DLD1 (cell line): ENCODE measurements at regions not wholly inside any gene's neighbourhood (a gene's known extent, or its start where the extent isn't known, plus 50 kb on each side); places are given as distances from the start of the nearest gene placed in this dataset.

Source experiments
- in situ Hi-C: cut with HindIII; loops from 2 replicates; pipeline ENCODE4 v1.10.0; 2017; ENCODE audit warnings: low sequenced_read_pairs

DNA sequence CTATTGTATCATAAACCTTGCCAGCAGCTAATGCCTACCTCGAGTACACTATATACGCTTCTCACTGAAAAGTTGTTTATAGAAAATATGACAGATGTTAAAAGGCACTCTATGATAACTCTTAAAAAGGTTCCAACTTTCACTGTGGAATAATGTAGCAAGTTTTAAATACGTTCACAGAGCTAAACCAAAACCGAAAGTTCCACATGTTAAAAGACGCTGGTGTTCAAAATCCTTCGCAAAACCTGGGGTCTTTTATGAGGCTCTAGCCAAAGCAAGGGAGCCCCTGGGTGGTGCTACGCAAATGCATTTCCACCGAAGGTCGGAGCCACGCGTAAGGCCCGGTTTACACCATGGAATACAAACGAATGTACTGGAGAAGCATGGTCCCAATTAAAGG is 103.7 kb upstream of the TENM3 start:
- in situ Hi-C loops: no loop called here

DNA sequence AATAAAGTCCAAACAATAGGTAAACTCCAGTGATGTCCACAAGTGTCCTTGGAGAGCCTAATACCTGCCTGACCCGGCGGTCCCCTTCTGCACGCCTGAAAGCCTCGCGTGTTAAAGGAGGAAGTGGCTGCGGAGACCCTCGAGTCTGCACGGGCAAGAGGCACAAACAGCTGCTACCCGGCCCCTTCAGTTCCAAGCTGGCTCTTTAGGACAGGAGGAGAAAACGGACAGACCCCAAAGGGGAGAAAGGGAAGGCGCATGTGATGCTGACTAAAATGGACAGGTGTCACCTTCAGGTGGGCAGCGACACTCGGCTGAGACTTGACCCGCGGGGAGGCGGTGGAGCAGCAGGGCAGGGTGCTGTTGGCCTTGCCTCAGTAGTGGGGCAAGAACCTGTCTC is 102.7 kb upstream of the TENM3 start:
- in situ Hi-C loops: no loop called here

DNA sequence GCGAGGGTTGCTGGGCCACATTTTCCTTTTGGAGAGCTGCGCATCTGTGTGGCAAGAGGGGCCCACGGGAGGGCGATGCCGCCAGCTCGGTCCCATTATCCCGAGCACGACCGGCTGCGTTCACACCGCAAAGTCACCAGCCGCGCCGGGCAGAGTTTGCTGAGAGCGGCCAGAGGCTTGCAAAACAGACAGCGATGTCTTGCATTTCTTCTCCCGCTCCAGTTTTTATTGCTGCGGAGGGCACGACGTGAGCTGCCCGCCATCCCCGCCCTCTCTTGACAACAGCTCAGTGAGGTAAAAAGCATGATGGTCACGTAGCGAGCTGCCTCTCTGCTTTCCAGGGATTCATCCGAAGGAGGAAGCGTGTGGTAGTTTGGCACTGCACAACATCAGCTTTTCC is 102.1 kb upstream of the TENM3 start:
- in situ Hi-C loops: no loop called here

DNA sequence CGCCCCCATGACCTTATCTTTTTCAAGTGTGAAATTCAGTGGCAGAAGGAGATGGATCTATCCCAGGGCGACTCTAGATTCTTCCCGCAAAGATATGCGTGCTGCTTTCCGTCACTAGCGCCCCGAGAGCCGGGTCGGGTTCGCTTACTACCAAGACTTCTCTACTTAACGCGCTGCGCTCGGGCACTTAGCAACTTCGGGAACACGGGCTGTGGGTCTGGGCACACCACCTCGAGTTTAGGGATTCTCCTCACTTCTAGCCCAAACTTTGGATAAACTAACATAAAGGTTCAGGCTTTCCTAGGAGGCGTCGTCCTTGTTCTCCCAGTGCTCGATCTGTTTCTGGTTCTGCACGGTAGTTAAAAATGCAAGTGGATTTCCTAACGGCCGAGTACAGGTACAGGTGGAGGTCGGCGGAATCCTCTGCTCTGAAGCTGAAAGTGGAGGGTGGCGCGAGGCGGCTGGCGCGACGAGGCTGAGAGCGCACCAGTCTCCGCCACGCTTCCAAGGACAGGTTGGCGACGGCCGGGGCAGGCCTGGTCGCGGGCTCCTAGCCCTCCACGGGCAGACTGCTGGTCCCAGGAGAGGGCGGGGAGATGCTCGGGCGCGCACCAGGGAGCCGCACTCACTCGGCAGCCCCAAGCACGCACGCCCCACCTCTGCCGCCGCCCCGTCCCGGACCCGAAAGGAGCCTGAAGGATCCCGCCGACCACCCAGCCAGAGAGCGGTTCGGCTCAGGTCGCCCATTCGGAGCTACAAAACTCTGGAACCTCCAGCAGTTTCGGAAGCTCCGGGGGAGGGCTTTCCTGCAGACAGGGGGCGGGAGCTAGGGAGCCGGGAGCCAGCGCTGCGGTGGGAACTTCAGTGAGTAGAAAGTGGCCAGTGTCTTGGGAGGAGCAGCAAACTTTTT is 100.8 kb upstream of the TENM3 start:
- in situ Hi-C loops: no loop called here

DNA sequence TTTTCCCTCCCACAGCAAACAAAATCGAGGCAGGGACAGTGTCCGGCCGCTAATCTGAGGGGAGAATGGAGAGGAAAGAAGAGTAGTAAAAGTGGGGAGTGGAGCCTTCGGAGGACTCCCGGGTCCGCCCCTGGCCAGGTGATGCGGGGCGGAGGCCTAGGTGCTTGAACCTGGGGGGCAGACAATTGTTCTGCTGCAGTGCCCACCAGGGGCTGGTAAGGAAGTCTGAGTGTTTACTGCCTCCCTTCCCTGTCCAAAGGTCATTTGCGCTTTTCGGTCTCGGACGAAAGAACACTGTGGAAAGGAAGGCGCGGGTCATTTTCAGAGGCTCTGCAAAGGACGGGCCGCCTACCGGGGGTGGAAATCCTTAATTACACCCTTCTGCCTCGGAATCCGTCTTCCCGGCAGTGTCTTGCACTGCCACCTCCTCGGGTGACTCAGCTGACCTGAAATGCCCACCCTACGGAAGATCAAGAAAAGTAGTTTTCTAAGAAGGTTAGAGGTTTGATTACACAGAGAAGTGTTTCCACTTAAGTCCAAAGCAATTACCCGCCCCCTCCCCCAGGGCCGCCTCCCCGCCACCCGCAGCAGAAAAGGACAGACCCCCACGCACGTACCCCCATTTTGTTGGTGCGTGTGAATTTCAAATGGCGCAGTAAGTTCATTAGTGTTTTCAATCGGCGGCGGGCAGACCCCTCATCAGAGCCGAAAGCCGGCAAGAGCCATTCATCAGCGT is 99.9 kb upstream of the TENM3 start:
- in situ Hi-C loops: no loop called here

DNA sequence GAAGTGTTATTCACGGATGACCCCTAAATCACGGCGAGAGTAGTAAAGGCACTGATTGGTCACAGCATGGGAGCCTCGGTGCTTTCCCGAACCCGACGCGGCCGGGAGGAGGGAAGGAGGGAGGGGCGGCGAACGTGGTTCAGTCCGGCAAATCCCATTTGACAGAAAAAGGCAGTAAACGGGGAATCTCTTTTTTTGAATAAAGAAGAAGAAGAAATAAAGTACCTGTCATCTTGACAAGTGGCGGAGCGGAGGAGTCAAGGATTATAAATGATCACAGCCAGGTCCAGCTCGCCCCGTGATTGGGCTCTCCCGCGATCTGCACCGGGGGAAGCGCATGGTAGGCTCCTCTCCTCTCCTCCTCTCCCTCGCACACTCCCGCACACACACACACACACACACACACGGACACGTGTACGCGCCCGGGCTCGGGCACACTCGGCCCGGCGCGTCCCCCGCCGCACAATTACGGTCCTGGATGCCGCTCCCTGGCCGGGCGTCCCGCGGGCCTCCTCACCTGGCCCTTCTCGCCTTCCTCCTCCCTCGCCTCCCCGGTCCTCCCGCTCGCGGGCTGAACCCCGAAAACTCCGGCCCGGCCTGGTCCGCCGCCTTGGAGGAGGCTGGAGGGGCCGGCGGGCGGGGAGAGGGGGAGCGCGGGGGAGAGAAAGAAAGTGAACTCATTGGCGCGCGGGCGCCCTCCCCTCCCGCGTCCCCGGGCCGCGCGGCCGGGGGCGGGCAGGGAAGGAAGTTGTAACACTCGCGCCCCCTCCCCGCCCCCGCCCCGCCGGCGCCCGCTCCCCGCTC is 99.2 kb upstream of the TENM3 start:
- in situ Hi-C loops: no loop called here

DNA sequence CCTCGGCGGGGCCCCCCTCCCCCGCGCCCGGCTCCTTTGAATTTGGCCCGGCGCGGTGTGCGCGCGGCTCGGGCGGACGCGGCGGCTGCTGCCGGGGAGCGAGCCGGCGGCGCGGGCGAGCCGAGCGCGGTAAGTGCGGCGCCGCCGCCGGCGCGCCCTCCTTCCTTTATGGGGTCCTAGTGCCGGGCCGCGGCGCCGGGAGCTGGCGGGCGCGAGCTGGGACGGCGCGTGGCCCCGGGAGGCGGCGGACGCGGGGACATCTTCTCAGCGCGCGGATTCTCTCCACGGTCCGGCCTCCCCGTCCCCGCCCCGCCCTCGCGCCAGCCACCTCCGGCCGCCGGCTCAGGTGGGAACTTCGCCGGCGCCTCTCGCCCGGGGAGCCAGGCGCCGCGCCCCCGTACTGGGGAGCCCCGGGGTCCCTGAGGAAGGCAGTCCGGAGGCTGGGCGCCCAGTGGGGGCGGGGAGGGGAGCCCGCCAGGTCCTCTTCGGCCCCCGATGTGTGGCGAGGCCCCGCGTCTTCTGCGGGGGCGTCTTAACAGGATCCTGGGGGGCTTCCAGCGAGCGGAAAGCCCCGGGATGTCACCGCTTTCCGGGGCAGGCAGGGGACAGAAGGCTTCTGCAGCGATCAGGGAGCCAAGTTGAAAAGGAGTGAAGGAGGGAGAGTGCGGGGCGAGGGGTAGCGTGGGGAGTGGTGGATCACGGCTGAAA is 98.4 kb upstream of the TENM3 start:
- in situ Hi-C loops: loop anchor here (5.0 kb wide), 1 partner anchor 103 kb away; no protein-coding TSS in a partner anchor

DNA sequence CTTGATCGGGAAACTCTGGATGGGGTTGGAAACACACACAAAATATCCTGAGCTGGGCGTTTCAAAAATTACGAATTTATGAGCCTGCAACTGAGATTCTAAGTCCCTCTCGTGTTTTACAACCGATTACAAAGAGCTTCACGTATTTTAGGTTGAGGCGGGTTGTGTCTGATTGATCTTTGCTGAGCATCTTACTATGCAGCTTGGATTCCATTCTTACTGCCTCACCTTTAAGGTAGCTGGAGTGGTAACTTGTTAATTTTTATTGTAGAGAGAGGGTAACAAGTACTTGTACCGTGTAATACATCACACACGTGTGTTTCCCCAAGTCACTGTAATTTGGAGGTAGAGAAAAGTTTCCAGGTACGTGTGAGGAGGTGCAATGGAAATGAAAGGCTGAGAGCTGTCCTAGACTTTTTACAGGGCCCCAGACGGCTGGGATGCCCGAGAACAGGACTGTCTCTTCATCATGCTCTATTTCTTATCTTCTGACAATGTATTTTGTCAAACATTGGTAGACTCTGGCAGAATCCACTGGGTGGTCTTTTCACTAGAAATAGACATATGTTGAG is 97.8 kb upstream of the TENM3 start:
- in situ Hi-C loops: loop anchor here (5.0 kb wide), 1 partner anchor 102 kb away; no protein-coding TSS in a partner anchor

DNA sequence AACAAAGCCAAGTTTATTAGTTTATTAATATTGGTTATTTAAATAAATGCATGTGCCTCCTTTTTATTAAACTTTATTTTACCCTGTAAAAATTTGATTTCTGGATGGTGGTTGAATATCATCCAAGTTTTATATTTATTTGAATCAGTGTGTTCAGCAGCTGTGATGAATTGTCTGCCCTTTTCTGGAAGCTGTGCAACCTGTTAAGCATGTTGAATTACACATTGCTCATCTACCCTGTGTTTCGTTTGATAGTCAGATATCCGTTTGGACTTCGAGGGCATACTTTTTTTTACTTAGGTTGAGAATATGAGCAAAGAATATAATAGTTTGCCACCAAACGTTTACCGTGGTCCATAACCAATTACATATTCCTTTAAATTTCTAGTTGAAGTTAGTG is 95.8 kb upstream of the TENM3 start:
- in situ Hi-C loops: loop anchor here (5.0 kb wide), 1 partner anchor 100 kb away; no protein-coding TSS in a partner anchor

DNA sequence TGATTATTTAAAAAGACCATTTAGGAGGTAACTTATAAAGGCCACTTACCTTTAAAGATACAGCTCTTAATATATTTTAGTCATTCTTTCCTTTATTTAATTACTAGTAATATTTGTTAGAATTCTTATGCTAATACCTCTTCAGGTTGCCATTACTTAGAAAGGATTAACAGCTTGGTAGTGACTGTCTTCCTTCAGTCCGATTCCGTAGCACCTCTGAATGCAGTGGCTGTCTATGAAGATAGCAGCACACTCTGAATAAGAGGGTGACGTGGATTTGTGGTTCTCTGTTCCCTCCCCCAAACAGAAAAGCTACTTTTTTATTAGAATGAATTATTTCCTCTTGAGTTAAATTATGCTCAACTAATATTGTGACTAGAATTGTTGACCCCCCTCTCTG is 92.6 kb upstream of the TENM3 start:
- in situ Hi-C loops: no loop called here

DNA sequence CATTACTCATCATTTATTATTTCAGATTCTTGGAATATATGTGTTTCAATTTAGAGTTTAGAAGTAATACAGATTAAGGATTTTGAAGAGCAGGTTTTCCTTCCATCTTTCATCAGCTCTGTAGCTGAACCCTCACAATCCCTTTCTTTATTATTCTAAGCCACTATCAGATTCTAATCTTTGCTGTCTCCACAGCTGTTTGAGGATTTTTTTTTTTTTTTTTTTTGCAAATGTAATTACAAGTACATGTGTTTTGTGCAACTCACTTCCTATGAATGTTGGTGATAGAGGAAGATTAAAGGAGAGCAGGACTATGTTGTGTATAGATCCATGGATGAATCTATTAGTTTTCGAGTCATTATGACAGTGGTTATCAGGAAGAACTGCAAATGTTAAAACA is 87.4 kb upstream of the TENM3 start:
- in situ Hi-C loops: no loop called here

DNA sequence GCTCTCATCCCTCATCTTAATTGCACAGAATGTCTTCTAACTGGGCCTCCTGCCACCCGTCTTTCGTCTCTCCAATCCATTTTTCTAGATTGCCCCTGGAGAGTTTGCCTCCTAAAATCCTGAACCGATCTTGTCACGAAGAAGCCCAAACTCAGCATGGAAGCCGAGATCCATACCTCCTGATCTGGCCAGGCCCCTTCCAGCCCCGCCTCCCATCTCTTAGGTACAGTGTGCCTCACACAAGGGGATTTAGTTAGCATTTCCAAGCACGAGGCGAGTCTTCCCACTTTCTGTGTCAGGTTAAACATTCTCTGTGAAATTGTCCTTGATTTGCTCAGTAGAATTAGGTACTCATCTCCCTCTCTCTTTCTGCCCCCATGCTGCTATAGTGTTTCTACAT is 80.0 kb upstream of the TENM3 start:
- in situ Hi-C loops: no loop called here

DNA sequence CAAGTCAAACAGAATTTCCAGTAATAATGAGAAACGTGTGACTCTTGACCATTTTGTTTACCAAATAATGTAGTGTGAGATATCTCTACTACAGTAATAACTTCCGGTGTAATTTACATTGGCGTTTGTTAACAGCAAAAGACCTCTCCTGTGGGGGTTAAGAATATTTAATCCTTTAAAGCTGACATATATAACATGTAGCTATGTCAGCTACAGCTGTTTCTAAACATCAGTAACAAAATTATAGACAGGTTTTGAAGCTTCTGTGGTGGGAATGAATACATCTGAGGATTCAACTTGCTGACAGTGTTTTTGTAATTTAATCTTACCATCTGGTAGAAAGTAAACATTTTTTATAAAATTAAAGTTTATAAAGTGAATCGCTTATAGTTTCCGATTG is 73.6 kb upstream of the TENM3 start:
- in situ Hi-C loops: no loop called here

DNA sequence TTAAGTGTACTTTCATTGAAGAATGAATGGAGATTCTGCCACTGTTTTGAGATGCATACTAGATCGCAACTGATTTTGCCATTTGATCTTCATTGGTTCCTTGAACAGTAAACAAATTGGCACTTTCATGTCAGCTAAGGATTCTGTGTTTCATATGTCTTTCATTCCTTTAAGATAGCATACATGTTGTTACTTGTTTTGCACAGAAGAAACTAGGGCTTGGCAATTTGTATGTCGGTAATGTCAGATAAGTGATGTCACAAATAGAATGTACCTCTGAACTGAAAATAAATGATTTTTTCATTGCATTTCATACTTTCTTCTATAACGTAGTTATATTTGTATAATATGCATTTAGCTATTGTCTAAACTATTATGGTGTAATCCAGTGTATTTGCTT is 73.2 kb upstream of the TENM3 start:
- in situ Hi-C loops: no loop called here

DNA sequence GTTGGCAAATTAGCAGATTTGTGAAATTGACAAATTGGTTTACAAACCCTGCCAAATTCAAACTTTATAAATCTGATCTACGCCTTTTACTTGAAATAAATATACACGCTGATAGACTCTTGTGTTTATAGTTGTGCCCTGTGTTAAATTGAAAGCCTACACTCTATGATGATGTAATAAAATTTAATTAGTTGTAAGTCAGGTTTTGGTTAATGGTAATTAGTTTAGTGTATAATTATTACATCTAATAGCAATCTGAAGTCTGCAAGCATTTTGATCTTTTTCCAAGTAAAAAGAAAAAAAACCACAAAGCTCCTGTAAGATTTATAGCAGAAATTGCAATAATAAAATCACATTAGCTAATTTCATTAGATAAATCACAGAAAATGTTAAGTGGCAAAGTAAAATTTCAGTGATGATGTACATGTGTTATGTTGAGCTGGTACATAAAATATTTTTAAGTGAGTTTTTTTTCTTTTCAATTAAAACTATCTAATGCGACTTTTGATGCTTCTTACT is 72.7 kb upstream of the TENM3 start:
- in situ Hi-C loops: no loop called here

DNA sequence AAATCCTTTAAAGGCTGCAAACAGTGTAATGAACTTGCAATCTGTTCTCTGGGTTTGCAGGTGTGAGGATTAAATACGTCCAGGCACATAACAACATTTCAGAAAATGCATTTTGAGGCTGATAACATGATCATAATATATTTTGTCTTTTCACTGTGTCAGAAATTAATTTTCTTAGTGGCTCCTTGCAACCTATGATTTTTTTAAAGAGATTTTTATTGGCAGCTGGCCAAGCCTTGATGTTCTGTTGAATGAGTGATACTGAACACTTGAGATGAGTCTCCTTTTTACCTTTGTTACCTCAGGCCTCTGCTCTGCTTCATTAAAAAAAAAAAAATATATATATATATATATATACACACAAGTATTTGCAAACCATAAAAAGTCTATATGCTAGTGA is 68.2 kb upstream of the TENM3 start:
- in situ Hi-C loops: no loop called here

DNA sequence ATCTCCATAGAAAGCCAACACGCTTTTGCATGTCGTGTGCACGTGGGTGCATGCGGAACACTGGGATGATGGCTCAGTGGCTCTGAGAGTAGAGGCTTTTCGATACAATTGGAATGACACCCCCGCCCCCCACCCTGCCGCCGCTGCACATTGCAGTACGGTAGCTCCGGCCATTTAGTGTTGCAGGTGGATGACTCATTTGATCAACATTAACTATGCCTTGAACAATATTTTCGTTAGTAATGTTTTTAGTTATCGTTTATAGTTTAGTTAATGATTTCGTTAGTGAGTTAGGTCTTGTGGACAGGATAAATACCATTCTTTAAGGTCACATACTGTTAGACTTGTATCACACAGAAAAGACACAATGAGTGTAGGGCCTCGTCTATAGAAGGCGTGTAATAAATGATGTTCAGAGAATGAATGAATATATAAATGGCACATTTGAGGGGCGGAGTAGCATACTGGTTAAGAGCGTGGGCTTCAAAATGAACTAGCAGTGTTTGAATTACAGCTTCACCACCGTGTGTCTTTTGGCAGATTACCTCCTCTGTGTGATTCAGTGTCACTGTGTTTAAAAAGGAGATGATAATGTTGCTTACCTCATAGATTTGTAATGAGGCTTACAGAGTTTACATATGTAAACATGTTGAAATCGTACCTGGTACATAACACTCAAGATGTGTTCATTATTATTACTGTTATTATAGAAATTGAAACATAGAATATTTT is 67.2 kb upstream of the TENM3 start:
- in situ Hi-C loops: no loop called here

DNA sequence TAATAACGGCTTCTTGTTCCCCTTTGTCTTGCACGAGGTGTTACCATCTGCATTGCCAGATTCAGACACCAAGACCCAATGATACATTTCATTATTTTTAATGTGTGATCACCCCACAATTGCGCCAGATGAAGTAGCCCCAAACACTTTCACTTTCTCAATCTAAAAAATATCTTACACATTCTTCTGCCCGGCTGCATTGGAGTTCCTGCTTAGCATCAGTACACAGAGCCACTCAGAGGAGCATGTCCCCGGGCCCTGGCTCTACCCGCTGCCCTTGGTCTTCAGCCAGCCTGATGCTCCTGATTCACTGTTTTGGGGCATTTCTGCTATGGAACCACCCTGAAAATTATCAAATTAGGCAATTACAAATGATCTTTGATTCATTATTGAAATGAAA is 66.0 kb upstream of the TENM3 start:
- in situ Hi-C loops: no loop called here

DNA sequence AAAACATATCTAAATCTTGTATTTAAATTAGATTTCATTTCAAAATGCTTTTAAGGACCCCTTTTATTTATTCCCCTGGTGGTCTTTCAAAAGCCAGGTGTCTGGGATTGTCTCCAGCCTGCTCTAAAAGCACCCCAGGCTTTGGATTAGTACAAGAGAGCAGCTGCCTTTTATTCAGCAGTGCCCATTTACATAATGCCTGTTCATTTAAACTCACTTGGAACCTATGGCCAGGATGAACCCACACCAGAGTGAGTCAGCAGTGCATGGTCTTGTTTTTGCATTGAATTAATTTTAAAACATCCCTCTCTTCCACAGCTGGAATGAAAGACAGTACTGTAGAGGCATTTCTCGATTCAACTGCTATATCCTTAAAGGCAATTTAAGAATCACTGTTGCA is 64.1 kb upstream of the TENM3 start:
- in situ Hi-C loops: no loop called here
